ENCODE measurements at regions not wholly inside any gene's neighbourhood (a gene's known extent, or its start where the extent isn't known, plus 50 kb on each side); places are given as distances from the start of the nearest gene placed in this dataset.
"Not testable (repeated sequence)": the region's sequence is repeated elsewhere in the genome, so short reads cannot be mapped to it uniquely, and the experiment has no call there.

DNA sequence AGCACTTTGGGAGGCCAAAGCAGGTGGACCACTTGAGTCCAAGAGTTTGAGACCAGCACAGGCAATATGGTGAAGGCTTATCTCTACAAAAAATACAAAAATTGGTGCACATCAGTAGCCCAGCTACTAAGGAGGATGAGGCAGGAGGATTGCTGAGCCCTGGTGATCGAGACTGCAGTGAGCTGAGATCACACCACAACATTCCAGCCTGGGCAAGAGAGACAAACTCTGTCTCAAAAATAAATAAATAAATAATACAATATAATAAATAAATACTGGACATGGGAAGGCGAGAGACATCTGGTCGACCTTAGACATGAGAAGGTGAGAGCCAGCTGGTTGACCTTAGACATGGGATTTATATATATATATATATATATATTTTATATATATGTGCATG lies 119.8 kb upstream of the SLC38A4 start:
- DNase-seq (ENCODE audit: low read depth) = peak; percentile 21

DNA sequence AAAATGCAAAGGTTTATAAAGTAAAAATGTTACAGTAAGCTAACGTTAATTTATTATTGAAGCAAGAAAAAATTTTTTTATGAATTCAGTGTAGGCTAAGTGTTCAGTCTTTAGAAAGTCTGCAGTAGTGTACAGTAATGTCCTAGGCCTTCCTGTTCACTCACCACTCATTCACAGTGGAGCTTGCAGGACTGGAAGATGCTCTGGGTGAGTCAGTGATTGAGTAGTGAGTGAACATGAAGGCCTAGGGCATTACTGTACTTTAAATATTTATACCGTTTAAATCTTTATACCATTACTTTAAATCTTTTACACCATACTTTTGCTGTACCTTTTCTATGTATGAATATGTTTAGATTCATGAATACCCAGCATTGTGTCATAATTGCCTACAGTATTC lies 120.3 kb upstream of the SLC38A4 start:
- peak; percentile 94 for DNase-seq (ENCODE audit: low read depth)

GRCh38 chr12:46948936-46949545 lies 123.2 kb upstream of the SLC38A4 start:
- DNase-seq (ENCODE audit: low read depth) = no peak

DNA sequence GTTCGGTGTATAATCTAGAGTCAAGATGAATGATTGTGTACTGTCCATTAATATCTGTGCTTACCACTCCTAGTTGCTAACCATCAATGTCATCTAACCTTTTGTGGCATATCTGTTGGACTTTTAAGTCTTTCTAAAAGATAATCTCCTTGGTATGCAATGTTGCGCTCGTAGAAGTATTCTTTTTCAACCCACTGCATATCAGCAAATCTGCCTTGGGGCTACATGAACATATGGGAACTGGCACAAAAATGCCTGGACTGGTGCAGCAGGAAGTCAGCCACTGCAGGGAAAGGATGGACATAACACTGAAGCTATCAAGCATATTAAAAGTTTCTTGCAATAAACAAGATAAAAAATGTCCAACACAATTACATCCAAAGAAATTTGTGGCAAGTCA lies 124.3 kb upstream of the SLC38A4 start:
- DNase-seq (ENCODE audit: low read depth) = peak; percentile 67

DNA sequence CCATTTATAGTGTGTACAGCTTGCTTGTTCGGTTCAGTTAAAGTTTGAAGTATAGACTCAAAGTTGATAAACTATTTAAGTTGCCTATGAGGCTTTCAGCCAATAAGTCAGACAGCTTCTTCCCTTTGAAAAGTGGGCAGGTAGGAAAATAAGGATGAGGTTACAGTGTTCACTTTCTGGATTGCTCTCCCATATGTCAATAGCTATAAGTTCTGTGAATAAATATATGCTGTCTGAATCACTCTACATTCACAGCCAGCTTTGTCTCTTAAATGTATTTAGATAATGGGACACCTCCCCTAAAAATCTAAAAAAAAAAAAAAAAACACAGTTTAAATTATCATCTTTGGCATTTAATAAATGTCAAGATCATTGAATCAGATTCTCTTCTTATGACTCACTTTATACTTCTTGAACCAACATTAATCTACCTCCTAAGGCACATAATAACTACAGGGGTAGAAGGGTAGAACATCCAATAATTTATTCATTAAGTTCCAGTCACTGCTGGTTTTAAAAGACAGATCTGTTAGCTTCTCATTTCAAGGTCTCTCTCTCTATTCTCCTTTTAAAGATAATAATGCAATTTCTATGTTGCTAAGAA lies 126.4 kb upstream of the PCED1B start:
- DNase-seq (ENCODE audit: low read depth) = no peak

DNA sequence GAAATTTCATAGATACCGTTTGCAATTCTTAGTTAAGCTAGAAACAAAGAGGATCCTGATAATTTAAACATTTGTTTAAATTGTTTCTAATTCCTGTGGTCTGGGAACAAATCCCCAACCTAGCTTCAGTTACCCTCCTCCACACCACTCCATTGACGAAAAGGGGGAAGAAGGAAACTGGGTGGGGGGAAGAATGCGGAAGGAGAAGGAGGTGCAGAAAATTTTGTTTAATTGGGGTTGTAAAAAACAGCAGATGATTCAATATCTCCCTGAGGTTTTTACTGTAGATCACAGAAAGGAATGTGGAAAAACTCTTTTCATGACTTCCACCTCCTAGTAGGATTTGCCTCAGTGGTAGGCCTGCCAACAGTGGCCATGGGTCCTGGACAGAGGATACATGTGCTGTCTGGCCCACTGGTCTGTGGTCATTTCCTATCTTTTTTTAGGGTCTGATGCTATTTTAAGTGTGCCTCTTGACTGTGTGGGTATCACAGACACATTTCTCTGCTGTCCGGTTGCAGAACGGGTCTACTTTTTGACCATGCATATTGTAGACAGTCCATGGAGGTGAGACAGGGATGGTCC lies 122.9 kb upstream of the PCED1B start:
- DNase-seq (ENCODE audit: low read depth) = no peak

- DNase-seq (ENCODE audit: low read depth) = no peak
These were observed 121.4 kb upstream of the PCED1B start for GRCh38 chr12:46958053-46958452.

DNA sequence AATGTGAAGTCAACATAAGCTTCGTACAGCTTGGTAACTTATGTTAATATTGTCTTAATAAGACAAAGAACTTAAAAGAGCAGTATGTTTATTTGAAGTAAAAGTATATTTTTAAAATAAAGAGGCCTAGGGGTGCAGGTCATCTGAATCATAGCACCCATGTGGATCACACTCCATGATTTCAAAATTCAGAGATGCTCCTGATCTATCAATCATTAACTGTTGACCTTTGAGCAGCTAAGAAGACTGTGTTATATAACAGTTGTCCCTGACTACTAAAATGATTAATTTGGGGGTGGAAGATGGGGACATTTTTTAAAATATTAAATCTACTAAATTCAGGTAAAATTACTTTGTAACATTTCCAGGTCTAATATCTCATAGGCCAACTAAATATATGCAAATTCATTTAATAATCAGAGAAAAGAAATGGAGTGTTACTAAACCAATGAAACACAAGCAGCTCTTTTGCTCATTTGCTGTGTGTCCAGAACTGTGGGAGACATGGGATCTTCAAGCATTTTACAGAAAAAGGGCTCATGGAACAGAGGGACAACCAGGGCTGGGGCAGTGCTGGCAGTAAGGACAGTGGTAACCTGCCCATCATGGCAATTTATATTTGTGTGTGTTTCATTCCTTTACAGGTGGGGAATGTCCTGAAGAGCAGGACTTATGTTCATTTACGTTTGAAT lies 120.7 kb upstream of the PCED1B start:
- no peak for DNase-seq (ENCODE audit: low read depth)

GRCh38 chr12:46959502-46959901 lies 119.9 kb upstream of the PCED1B start:
- peak; percentile 93 for DNase-seq (ENCODE audit: low read depth)

DNA sequence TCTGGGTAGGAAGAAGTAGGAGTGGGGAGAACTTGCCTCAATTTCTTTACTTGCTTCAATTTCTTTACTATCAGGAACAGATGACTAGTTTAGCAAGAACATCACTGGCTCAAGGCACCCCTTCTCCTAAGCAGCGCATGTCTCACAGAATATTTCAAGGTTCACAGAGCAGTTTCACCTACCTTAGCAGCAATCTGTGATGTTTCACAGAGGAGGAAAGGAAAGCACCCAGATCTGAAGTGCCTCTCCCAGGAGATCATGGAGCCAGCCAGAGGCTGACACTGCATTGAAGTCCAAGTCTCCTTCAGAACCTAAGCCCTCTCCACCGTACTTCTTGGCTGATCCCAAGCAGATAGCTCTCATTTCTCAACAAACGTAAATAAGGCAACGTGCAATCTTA lies 118.7 kb upstream of the PCED1B start:
- DNase-seq (ENCODE audit: low read depth) = no peak

GRCh38 chr12:46963191-46963590 lies 116.2 kb upstream of the PCED1B start:
- no peak for DNase-seq (ENCODE audit: low read depth)

DNA sequence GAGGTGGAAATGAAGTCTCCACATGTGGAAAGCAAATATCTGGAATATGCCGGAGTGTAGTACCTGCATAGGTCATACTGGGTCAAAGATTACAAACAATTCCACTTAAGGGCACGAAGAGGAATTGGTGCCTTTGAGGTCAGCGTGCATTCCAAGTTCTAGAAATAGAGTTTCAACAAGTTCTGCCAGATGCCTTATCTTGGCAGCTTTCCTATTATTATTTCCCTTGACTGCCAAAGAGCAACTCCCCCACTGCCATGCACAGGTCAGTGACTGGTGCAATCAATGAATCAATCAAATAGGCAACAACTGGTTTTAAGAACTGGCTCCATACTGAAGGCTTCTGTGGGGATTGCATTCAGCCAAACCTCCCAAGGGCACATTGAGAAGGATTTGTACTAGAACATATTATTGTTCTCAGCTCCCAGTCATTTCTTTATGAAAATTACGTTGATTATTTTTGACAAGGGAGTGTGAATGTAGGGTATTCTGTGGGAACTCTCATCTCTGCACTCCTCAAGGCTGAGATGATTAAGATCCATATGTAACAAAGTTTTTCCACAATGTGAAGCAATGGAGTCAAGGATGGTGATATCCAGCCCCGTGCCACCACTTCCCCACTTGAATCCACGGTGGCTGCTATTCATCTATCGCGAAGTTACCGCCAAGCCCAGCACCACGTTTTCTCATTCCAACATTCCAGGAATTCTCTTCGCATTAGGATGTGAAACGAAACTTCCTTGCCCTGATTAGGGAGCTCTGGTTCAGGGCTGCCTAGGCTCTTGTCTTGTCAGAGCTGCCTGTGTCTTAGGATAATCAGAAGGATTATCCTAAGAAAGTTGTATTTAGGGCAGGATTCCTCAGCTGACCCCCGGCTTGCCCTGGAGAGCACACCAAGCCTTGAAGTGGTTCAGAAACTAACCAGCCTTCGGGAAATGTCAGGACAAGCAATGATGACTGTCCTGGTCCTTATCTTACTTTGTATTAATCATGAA lies 115.1 kb upstream of the PCED1B start:
- DNase-seq (ENCODE audit: low read depth) = peak; percentile 87

DNA sequence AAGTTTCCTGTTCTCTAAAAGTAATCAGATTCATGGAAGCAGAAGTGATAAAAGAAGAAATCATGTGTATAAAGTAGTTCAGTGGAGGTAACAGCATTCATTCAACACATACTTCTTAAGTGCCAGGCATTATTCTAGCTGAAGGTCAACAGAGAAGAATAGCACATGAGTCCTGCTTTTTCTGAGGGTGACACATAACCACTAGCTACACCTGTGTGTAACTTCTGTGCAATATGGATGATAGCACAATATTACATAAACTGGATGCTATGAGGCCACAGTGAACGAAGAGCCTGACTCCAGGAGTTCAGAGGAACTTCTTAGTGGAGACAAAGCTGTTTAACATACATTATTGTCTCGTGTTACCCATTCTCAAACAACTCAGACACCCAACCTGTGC lies 114.3 kb upstream of the PCED1B start:
- DNase-seq (ENCODE audit: low read depth) = peak; percentile 35

GRCh38 chr12:46965880-46966279 lies 113.5 kb upstream of the PCED1B start:
- DNase-seq (ENCODE audit: low read depth) = no peak

DNA sequence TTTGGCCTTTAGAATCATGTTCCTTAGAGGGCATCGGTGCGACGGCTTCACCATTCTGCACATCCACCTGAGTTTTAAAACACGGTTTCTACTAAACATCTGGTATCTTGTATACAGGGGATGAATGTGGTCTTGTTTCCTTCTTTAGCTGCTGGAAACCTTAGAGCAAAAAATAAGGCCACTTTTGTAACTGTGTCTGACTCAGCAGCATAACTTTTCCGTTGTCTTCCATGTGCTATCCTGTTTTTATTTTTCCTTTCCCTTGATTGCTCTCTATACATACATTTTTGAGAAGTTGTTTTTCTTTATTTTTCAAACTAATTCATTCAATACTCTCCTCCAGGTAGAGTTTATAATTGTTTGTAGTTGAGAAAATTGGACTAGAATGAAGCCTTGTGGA lies 108.8 kb upstream of the PCED1B start:
- DNase-seq (ENCODE audit: low read depth) = no peak

GRCh38 chr12:46973937-46974336 lies 105.5 kb upstream of the PCED1B start:
- not testable (repeated sequence) for DNase-seq (ENCODE audit: low read depth)

GRCh38 chr12:46977871-46978375 lies 101.5 kb upstream of the PCED1B start:
- no peak for DNase-seq (ENCODE audit: low read depth)

- DNase-seq (ENCODE audit: low read depth) = peak; percentile 35
These were observed 97.8 kb upstream of the PCED1B start for GRCh38 chr12:46981622-46982021.

- peak; percentile 11 for DNase-seq (ENCODE audit: low read depth)
These were observed 96.6 kb upstream of the PCED1B start for GRCh38 chr12:46982629-46983392.

DNA sequence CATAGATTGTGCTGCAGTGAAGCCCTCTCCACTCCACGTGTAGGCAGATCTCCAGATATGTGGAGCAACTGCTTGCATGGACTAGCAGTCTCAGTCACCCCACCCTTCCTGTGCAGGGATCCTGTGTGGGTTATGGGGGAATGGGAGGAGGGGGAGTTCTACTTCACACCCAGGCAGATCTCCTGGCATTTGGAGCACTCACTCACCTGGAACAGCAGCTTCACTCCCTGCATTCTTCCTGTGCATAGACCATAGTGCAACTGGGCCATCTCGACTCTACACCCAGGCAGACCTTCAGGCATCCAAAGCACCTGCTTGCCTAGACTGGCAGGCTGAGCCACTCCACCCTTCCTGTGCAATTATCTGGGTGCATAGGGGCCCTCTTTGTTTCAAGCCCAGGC lies 96.0 kb upstream of the PCED1B start:
- no peak for DNase-seq (ENCODE audit: low read depth)

Data from ELR (cell line).